Stimulated activated naive CD8-positive, alpha-beta T cell treated with anti-CD3 and anti-CD28 coated beads, Interleukin-15, amount 100 ng/mL, for 72 hours (primary cell): ENCODE measurements at regions not wholly inside any gene's neighbourhood (a gene's known extent, or its start where the extent isn't known, plus 50 kb on each side); places are given as distances from the start of the nearest gene placed in this dataset.
A peak's percentile ranks its signal among the peaks of the same experiment; 100 is the strongest.
"Not testable (repeated sequence)": the region's sequence is repeated elsewhere in the genome, so short reads cannot be mapped to it uniquely, and the experiment has no call there.

Experiments
- ATAC-seq: fragments of 150-1000 bp; cut with Tn5 transposase; 2 replicates; pipeline ENCODE4 v1.10.0; 2021; ENCODE audit warnings: mild to moderate bottlenecking, moderate library complexity
- DNase-seq, 2 donors: peaks; one replicate each; pipeline ENCODE4 v3.0.0; 2021 to 2022
- H3K27ac Mint-ChIP-seq, 2 donors: one replicate each; pipeline ENCODE4 v1.8.0; 2022; ENCODE audit warnings: mild to moderate bottlenecking in 2 of 2, mixed read lengths in 2 of 2, moderate library complexity in 2 of 2
- H3K27me3 Mint-ChIP-seq: one replicate; pipeline ENCODE4 v1.8.0; 2022; ENCODE audit warnings: mixed read lengths
- H3K4me1 Mint-ChIP-seq: one replicate; pipeline ENCODE4 v1.8.0; 2022; ENCODE audit warnings: mild to moderate bottlenecking, mixed read lengths
- H3K4me3 Mint-ChIP-seq, 2 donors: one replicate each; pipeline ENCODE4 v1.8.0; 2022; ENCODE audit warnings: mild to moderate bottlenecking in 2 of 2, mixed read lengths in 2 of 2, moderate library complexity in 1 of 2
- H3K9me3 Mint-ChIP-seq, 2 donors: one replicate each; pipeline ENCODE4 v1.8.0; 2022; ENCODE audit warnings: mixed read lengths in 2 of 2

DNA sequence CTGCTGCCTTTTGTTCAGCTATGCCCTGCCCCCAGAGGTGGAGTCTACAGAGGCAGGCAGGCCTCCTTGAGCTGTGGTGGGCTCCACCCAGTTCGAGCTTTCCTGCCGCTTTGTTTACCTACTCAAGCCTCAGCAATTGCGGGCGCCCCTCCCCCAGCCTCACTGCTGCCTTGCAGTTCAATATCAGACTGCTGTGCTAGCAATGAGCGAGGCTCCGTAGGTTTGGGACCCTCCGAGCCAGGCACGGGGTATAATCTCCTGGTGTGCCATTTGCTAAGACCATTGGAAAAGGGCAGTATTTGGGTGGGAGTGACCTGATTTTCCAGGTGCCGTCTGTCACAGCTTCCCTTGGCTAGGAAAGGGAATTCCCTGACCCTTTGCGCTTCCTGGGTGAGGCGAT, 51.9 kb downstream of the DIPK2A start:
- not testable (repeated sequence) for H3K9me3 Mint-ChIP-seq, H3K4me3 Mint-ChIP-seq, H3K4me1 Mint-ChIP-seq, ATAC-seq, DNase-seq, H3K27ac Mint-ChIP-seq
- peaks cover 12% of the 10 kb centered on the region for H3K27me3 Mint-ChIP-seq

DNA sequence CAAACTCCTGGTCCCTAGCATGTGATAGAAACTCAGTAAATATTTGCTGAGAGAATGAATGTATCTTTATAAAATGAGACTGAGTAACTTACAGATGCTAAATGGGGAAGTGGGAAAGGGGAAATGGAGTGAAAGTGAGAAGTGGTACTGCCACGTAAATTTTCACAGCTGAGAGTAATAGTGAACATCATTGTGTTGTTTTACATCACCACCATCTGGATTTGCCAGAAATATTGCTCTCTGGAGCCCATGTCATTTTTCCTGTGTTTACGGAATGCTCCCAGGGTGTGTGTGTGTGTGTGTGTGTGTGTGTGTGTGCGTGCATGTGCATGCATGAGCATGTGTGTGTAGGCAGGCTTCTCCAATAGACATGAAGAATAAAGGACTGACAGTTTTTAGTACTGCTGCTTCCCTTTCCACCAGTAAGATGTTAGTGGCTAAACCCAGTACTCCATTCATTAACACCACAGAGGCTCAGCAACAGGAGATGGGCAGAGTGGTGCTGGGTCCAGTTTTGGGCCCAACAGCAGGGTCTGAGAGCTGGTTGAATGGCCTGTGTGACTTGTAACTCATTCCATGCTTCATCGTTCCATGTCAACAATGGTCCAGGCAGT, 57.3 kb downstream of the DIPK2A start:
- Mint-ChIP-seq H3K4me1 (peaks cover 21% of the 10 kb centered on the region), H3K4me3 (no peak overlapping the region), H3K27ac (no peak overlapping the region), H3K27me3 (peaks cover 9% of the 10 kb centered on the region), H3K9me3 (no peaks in the 10 kb centered on the region)
- ATAC-seq (no peak), DNase-seq (no peak)

- H3K9me3 Mint-ChIP-seq: no peaks in the 10 kb centered on the region
- H3K27me3 Mint-ChIP-seq: peaks cover under 1% of the 10 kb centered on the region
- peak overlapping the region in 1 of 2 donors; percentile 7 for H3K27ac Mint-ChIP-seq
- no peak for DNase-seq
- H3K4me1 Mint-ChIP-seq: peaks cover 21% of the 10 kb centered on the region
- H3K4me3 Mint-ChIP-seq: no peak overlapping the region
- ATAC-seq: no peak
Observed at GRCh38 chr3:144029769-144030168, 58.1 kb downstream of the DIPK2A start.

- Mint-ChIP-seq H3K27ac (no peak overlapping the region), H3K9me3 (no peaks in the 10 kb centered on the region), H3K4me1 (peaks cover 21% of the 10 kb centered on the region), H3K4me3 (no peak overlapping the region), H3K27me3 (no peaks in the 10 kb centered on the region)
- DNase-seq: no peak
- no peak for ATAC-seq
Observed at GRCh38 chr3:144031938-144032337, 60.3 kb downstream of the DIPK2A start.

DNA sequence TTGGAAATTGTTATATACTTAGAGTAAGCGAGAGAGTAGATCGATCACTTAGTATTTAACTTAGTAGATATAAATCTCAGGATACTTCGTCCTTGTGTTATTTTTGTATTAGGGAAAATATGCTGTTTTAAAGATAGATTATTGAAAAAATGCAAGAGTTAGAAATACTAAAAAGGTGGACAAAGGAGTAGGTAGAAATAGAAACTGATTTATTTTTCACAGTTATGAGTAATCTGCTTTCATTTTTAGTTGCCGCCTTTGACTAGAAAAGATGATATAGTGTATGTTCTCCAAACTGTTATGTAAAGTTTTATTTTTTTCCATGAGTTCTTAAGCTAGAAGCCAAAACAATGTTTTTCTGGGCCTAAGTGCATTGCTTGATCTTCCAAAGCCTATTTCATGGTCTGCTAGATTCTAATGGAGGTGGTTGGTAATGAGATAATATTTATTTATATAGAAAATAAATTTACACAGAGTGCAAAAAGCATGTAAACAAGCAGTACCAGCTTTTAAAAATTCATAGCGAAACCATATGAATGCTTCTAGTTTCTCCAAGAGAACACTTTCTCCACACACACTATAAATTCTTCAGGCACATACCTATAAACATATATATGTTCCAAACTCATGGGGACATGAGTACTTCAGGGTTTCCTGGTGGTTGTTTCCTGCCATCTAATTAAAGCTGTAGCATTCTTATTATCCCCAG, 61.1 kb downstream of the DIPK2A start:
- no peaks in the 10 kb centered on the region for H3K27me3 Mint-ChIP-seq
- no peak overlapping the region for H3K4me3 Mint-ChIP-seq
- ATAC-seq: peak; percentile 72
- DNase-seq: no peak
- H3K9me3 Mint-ChIP-seq: no peaks in the 10 kb centered on the region
- no peak overlapping the region for H3K27ac Mint-ChIP-seq
- peaks cover 21% of the 10 kb centered on the region for H3K4me1 Mint-ChIP-seq

- no peak for DNase-seq
- H3K4me3 Mint-ChIP-seq: no peak overlapping the region
- ATAC-seq: no peak
- H3K27me3 Mint-ChIP-seq: no peaks in the 10 kb centered on the region
- no peaks in the 10 kb centered on the region for H3K9me3 Mint-ChIP-seq
- H3K4me1 Mint-ChIP-seq: peaks cover 21% of the 10 kb centered on the region
- no peak overlapping the region for H3K27ac Mint-ChIP-seq
Observed at GRCh38 chr3:144033240-144033589, 61.6 kb downstream of the DIPK2A start.

DNA sequence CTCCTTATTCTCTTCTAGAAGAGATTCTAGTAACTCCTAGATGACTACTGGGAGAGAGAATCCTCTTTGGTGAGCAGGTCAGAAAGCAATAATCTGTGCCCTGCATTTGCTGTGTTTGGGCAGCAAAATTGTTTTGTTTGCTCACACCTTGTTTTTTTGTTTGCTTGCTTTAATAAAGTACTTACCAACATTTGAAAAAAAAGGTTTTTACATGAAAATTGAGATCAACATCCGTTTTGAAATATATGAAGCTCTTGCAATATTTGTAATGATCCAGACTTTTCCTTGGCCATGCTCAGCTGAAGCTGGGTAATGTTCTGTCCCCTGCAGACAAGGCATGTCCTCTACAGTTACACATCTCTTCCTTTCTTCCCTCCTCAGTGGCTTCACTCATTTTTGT, 62.2 kb downstream of the DIPK2A start:
- no peak for DNase-seq
- H3K27me3 Mint-ChIP-seq: no peaks in the 10 kb centered on the region

GRCh38 chr3:144034715-144035290, 63.2 kb downstream of the DIPK2A start:
- peaks cover 22% of the 10 kb centered on the region for H3K4me1 Mint-ChIP-seq
- DNase-seq: no peak
- no peak overlapping the region for H3K4me3 Mint-ChIP-seq
- peaks cover 7% of the 10 kb centered on the region for H3K27me3 Mint-ChIP-seq
- no peak for ATAC-seq
- H3K9me3 Mint-ChIP-seq: no peaks in the 10 kb centered on the region
- H3K27ac Mint-ChIP-seq: no peak overlapping the region

More for the DNA sequence above, 62.2 kb downstream of the DIPK2A start:
- Mint-ChIP-seq H3K27ac (no peak overlapping the region), H3K4me1 (peaks cover 16% of the 10 kb centered on the region), H3K4me3 (no peak overlapping the region), H3K9me3 (no peaks in the 10 kb centered on the region)
- ATAC-seq: no peak

DNA sequence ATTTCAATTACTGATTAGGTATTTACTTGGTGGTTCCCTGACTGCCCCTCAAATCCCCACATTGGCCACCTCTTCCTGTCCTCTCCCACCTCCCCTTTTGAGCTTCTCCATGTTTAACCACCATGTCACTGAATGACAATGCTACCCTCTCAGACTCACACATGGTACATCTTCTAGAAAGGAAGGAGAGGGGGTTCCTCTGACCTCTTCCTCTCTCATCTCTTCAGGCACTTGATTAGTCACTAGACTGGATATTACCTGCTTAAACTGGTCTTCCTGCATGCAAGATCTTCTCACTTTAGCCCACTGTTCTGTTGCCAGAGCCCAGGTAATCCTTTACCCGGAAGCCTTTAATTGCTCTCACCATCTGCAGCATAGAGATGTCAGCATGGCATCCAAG, 64.9 kb downstream of the DIPK2A start:
- H3K27me3 Mint-ChIP-seq: peaks cover 11% of the 10 kb centered on the region
- peak; percentile 81 for ATAC-seq

GRCh38 chr3:144039661-144040060, 68.0 kb downstream of the DIPK2A start:
- H3K27ac Mint-ChIP-seq: no peak overlapping the region
- no peak overlapping the region for H3K4me3 Mint-ChIP-seq
- H3K27me3 Mint-ChIP-seq: peaks cover 11% of the 10 kb centered on the region
- ATAC-seq (no peak), DNase-seq (no peak)
- peaks cover 6% of the 10 kb centered on the region for H3K4me1 Mint-ChIP-seq
- H3K9me3 Mint-ChIP-seq: no peaks in the 10 kb centered on the region

More for the DNA sequence above, 64.9 kb downstream of the DIPK2A start:
- Mint-ChIP-seq H3K27ac (no peak overlapping the region), H3K9me3 (no peaks in the 10 kb centered on the region), H3K4me1 (peaks cover 22% of the 10 kb centered on the region), H3K4me3 (no peak overlapping the region)
- no peak for DNase-seq

- peaks cover 6% of the 10 kb centered on the region for H3K4me1 Mint-ChIP-seq
- H3K4me3 Mint-ChIP-seq: no peak overlapping the region
- H3K27me3 Mint-ChIP-seq: peaks cover 11% of the 10 kb centered on the region
- H3K27ac Mint-ChIP-seq: no peak overlapping the region
- ATAC-seq (no peak), DNase-seq (no peak)
- H3K9me3 Mint-ChIP-seq: no peaks in the 10 kb centered on the region
Observed at GRCh38 chr3:144041960-144042556, 70.4 kb downstream of the DIPK2A start.

GRCh38 chr3:144045766-144046165, 74.1 kb downstream of the DIPK2A start:
- no peak for DNase-seq
- H3K9me3 Mint-ChIP-seq: no peaks in the 10 kb centered on the region

GRCh38 chr3:144049374-144049773, 77.8 kb downstream of the DIPK2A start:
- ATAC-seq (no peak), DNase-seq (no peak)
- Mint-ChIP-seq H3K9me3 (no peaks in the 10 kb centered on the region), H3K27me3 (no peaks in the 10 kb centered on the region), H3K4me1 (no peaks in the 10 kb centered on the region), H3K4me3 (no peak overlapping the region), H3K27ac (no peak overlapping the region)

More at GRCh38 chr3:144045766-144046165, 74.1 kb downstream of the DIPK2A start:
- no peak for ATAC-seq
- H3K4me3 Mint-ChIP-seq: no peak overlapping the region
- no peaks in the 10 kb centered on the region for H3K27me3 Mint-ChIP-seq
- no peak overlapping the region for H3K27ac Mint-ChIP-seq
- H3K4me1 Mint-ChIP-seq: no peaks in the 10 kb centered on the region

GRCh38 chr3:144051211-144051610, 79.6 kb downstream of the DIPK2A start:
- no peaks in the 10 kb centered on the region for H3K4me1 Mint-ChIP-seq
- no peak for DNase-seq
- H3K27me3 Mint-ChIP-seq: no peaks in the 10 kb centered on the region
- H3K4me3 Mint-ChIP-seq: no peak overlapping the region
- no peak for ATAC-seq
- H3K9me3 Mint-ChIP-seq: no peaks in the 10 kb centered on the region
- no peak overlapping the region for H3K27ac Mint-ChIP-seq

DNA sequence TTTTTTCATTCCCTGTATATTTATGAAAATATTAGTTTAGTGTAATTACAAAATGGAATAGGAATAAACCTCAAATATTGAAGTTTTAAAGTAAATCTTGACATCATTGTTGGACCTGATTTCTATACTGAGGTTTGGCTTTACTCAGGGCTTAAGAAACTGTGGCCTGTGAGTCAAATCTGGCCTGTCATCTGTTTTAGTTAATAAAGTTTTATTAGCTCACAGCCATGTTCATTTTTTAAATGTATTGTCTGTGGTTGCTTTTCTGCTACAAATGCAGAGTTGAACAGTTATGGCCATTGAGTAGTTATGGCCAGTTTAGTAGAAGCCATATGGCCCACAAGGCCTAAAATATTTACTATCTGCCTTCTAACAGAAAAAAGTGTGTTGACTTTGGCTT, 80.7 kb downstream of the DIPK2A start:
- DNase-seq (no peak), ATAC-seq (no peak)
- Mint-ChIP-seq H3K9me3 (no peaks in the 10 kb centered on the region), H3K27me3 (no peaks in the 10 kb centered on the region), H3K4me1 (no peaks in the 10 kb centered on the region), H3K27ac (no peak overlapping the region), H3K4me3 (no peak overlapping the region)

DNA sequence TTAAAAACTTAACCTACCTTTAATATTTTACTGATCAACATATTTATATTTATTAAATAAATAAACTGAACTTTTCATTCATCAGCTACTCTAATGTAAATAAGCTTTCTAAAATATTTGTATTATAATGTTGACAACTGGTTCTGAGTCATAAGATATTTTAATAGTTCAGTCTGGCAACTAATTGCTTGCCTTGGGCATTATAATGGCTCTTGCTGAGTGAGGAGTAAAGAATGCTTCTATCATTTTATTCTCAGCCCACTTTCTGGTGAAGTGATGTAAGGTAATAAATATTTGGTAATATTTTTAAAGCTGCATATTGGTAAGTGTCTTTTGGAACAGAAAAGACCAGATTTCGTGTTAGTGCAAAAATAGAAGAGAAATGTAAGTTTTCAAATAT, 81.5 kb downstream of the DIPK2A start:
- ATAC-seq (no peak), DNase-seq (no peak)
- Mint-ChIP-seq H3K4me1 (no peaks in the 10 kb centered on the region), H3K27ac (no peak overlapping the region), H3K4me3 (no peak overlapping the region), H3K9me3 (no peaks in the 10 kb centered on the region), H3K27me3 (no peaks in the 10 kb centered on the region)
